ENCODE measurements at regions not wholly inside any gene's neighbourhood (a gene's known extent, or its start where the extent isn't known, plus 50 kb on each side); places are given as distances from the start of the nearest gene placed in this dataset.

DNA sequence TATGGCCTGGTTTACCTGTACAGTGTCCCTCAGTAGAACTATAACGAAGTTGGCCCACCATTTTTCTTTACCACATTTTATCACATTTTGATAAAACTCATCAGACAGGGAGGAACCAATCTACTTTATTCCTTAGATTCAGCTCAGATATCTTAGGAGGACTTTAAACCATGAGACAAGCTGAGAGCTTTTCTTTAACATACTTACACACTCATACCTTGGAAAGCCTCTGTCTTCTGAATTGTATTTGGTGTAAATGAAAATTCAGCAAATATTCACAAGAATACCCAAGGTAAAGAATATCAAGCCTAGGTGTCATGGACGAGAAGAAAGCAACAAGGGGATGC is 313.2 kb downstream of the ENC1 start:
- WGBS, 2 experiments, result 88 to 97% methylated on average over 2 of the region's 2 CpGs
- no peaks in the 10 kb centered on the region for H3K36me3 ChIP-seq (ENCODE audit: control insufficient read depth, insufficient read depth, low read length)

DNA sequence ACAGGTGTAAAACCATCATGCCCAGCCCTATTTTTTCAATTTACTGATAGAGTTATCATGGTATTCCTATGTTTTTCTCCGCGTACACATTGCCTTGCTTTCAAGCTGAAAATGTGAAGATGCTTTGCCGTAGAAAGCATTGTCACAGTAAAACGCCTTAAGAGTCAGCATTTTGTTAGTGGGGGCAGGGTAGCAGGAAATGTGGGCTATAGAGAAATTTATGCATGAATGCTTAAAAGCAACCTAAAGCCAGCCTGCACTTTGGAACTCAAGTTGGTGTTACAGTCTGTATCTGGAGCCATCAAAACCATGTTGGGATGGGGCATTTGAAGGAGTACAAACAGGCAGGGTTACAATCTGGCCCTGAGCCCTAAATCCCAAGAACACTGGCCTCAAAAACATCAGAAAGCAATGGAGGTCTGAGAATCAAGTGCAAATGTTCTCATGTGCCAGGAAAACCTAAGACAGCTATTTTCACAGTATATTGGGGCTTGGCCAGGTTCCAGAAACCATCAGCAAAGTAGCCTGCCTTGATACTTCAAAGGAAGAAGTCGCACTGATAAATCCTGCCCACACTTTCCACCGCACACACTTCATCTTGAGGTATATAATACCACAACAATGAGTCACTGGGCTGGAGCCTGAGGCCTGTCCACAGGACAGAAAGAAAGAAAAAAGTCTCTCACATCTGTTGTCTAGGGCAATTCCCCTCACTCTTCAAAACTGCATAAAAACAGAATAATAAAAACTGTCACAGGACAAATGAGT is 313.8 kb downstream of the ENC1 start:
- H3K4me3 ChIP-seq (ENCODE audit: insufficient read depth, low read depth, low read length), result no peak overlapping the region
- H3K4me1 ChIP-seq (ENCODE audit: control insufficient read depth, insufficient read depth, low read length), result no peaks in the 10 kb centered on the region
- no peaks in the 10 kb centered on the region for H3K27me3 ChIP-seq (ENCODE audit: control insufficient read depth, insufficient read depth, low read length, poor library complexity, severe bottlenecking)
- H3K9me3 ChIP-seq (ENCODE audit: control insufficient read depth, low read length), result no peaks in the 10 kb centered on the region
- 91 to 94% methylated on average over 6 of the region's 6 CpGs for WGBS, 2 experiments
- no peaks in the 10 kb centered on the region for H3K36me3 ChIP-seq (ENCODE audit: control insufficient read depth, insufficient read depth, low read length)
- no peak overlapping the region for H3K27ac ChIP-seq (ENCODE audit: insufficient read depth, low read depth, low read length, poor library complexity, severe bottlenecking)

More for the DNA sequence above, 313.2 kb downstream of the ENC1 start:
- Histone ChIP-seq H3K4me1 (ENCODE audit: control insufficient read depth, insufficient read depth, low read length) (no peaks in the 10 kb centered on the region), H3K27ac (ENCODE audit: insufficient read depth, low read depth, low read length, poor library complexity, severe bottlenecking) (no peak overlapping the region), H3K27me3 (ENCODE audit: control insufficient read depth, insufficient read depth, low read length, poor library complexity, severe bottlenecking) (no peaks in the 10 kb centered on the region), H3K9me3 (ENCODE audit: control insufficient read depth, low read length) (no peaks in the 10 kb centered on the region), H3K4me3 (ENCODE audit: insufficient read depth, low read depth, low read length) (no peak overlapping the region)

DNA sequence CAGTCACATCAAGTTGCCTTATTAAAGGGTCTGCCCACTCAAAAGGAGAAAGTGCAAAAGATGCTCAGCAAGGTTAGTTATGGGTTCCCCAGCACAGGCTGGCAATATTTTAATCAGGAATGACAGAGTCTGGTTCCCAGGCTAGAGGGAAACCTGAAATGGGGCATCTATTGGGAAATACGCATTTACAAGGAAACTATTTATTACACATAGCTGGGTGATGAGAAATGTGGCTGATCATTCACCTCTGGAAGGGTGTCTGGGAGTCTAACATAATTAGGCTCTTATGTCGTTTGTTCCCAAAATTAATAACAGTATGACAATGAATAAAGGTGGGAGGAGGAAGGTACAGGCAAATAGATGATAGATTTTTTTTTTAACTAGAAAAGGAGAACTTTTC is 314.7 kb downstream of the ENC1 start:
- no peaks in the 10 kb centered on the region for H3K4me1 ChIP-seq (ENCODE audit: control insufficient read depth, insufficient read depth, low read length)
- WGBS, 2 experiments, result 89 to 98% methylated on average over 2 of the region's 2 CpGs
- no peaks in the 10 kb centered on the region for H3K36me3 ChIP-seq (ENCODE audit: control insufficient read depth, insufficient read depth, low read length)
- no peaks in the 10 kb centered on the region for H3K27me3 ChIP-seq (ENCODE audit: control insufficient read depth, insufficient read depth, low read length, poor library complexity, severe bottlenecking)
- H3K4me3 ChIP-seq (ENCODE audit: insufficient read depth, low read depth, low read length), result no peak overlapping the region
- no peaks in the 10 kb centered on the region for H3K9me3 ChIP-seq (ENCODE audit: control insufficient read depth, low read length)
- no peak overlapping the region for H3K27ac ChIP-seq (ENCODE audit: insufficient read depth, low read depth, low read length, poor library complexity, severe bottlenecking)

DNA sequence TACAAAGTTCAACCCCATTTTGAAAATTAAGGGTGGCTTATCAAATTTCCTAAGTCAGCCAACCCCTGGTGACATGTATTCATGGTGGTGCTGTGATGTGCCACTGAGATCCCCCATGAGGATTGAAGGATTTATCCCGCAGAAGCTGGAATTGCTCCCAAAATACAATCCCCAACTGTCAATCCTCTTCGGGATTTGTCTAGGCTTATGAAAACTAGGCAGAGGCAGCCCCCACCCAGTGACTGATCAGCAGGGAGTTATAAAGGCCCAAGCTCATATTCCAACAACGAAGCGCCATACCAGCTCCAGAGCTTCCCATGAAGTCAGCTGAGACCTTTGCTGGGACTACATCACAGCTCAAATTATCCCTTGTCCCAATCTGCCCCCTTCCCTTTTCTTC is 316.0 kb downstream of the ENC1 start:
- Histone ChIP-seq H3K36me3 (ENCODE audit: control insufficient read depth, insufficient read depth, low read length) (no peaks in the 10 kb centered on the region), H3K9me3 (ENCODE audit: control insufficient read depth, low read length) (no peaks in the 10 kb centered on the region), H3K4me1 (ENCODE audit: control insufficient read depth, insufficient read depth, low read length) (no peaks in the 10 kb centered on the region), H3K4me3 (ENCODE audit: insufficient read depth, low read depth, low read length) (no peak overlapping the region), H3K27me3 (ENCODE audit: control insufficient read depth, insufficient read depth, low read length, poor library complexity, severe bottlenecking) (no peaks in the 10 kb centered on the region), H3K27ac (ENCODE audit: insufficient read depth, low read depth, low read length, poor library complexity, severe bottlenecking) (no peak overlapping the region)
- 91 to 94% methylated on average over 4 of the region's 4 CpGs for WGBS, 2 experiments

DNA sequence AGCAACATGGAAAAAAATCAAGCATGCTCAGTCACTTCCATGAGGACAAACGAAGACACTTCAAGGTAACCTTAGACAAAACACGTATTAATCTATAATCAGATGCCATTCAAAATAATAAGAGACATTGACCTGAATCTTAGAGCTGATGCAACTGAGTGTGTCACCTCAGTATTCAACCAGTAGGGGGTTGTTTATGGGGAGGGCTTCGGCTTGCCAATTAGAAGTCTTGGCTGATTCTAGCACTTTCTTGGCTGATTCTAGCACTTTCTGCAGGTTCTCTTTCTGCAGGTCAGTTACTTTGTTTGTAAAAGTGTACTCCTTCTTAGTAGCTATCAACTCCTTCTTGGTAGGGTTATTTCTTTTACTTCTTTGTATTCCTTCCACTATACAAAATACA is 317.6 kb downstream of the ENC1 start:
- H3K27ac ChIP-seq (ENCODE audit: insufficient read depth, low read depth, low read length, poor library complexity, severe bottlenecking), result no peak overlapping the region
- no peaks in the 10 kb centered on the region for H3K9me3 ChIP-seq (ENCODE audit: control insufficient read depth, low read length)
- no peak overlapping the region for H3K4me3 ChIP-seq (ENCODE audit: insufficient read depth, low read depth, low read length)
- no peaks in the 10 kb centered on the region for H3K27me3 ChIP-seq (ENCODE audit: control insufficient read depth, insufficient read depth, low read length, poor library complexity, severe bottlenecking)
- 69 to 82% methylated on average over 3 of the region's 3 CpGs for WGBS, 2 experiments
- no peaks in the 10 kb centered on the region for H3K4me1 ChIP-seq (ENCODE audit: control insufficient read depth, insufficient read depth, low read length)
- no peaks in the 10 kb centered on the region for H3K36me3 ChIP-seq (ENCODE audit: control insufficient read depth, insufficient read depth, low read length)

DNA sequence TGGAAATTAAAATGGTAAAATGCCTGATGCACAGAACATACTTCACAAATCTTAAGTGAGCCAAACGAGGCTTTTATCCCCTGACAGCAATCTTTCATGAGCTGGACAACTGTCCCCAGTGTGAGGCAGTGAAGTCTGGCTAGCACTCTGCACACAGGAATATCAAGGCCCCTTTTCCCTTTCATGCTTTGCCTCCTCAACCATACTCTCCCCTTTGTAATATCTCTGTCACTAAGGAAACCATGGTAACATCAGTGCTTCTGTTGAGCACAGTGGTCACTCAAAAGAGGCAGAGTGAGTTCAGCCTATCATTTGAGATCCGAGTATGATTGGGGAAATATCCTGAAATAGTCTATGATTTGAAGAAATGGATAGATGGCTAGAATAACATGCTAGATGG is 318.3 kb downstream of the ENC1 start:
- WGBS, 2 experiments, result 85% methylated on average over 2 of the region's 2 CpGs

GRCh38 chr5:74321326-74321725 is 319.2 kb downstream of the ENC1 start:
- H3K4me1 ChIP-seq (ENCODE audit: control insufficient read depth, insufficient read depth, low read length), result peaks cover 2% of the 10 kb centered on the region
- H3K27ac ChIP-seq (ENCODE audit: insufficient read depth, low read depth, low read length, poor library complexity, severe bottlenecking), result no peak overlapping the region
- no peaks in the 10 kb centered on the region for H3K9me3 ChIP-seq (ENCODE audit: control insufficient read depth, low read length)
- no peaks in the 10 kb centered on the region for H3K36me3 ChIP-seq (ENCODE audit: control insufficient read depth, insufficient read depth, low read length)
- H3K27me3 ChIP-seq (ENCODE audit: control insufficient read depth, insufficient read depth, low read length, poor library complexity, severe bottlenecking), result no peaks in the 10 kb centered on the region
- H3K4me3 ChIP-seq (ENCODE audit: insufficient read depth, low read depth, low read length), result no peak overlapping the region
- 92 to 95% methylated on average over 4 to 5 of the region's 5 CpGs for WGBS, 2 experiments

More for the DNA sequence above, 318.3 kb downstream of the ENC1 start:
- Histone ChIP-seq H3K27me3 (ENCODE audit: control insufficient read depth, insufficient read depth, low read length, poor library complexity, severe bottlenecking) (no peaks in the 10 kb centered on the region), H3K4me3 (ENCODE audit: insufficient read depth, low read depth, low read length) (no peak overlapping the region), H3K36me3 (ENCODE audit: control insufficient read depth, insufficient read depth, low read length) (no peaks in the 10 kb centered on the region), H3K4me1 (ENCODE audit: control insufficient read depth, insufficient read depth, low read length) (no peaks in the 10 kb centered on the region), H3K27ac (ENCODE audit: insufficient read depth, low read depth, low read length, poor library complexity, severe bottlenecking) (no peak overlapping the region), H3K9me3 (ENCODE audit: control insufficient read depth, low read length) (no peaks in the 10 kb centered on the region)

GRCh38 chr5:74320526-74320925 is 320.0 kb downstream of the ENC1 start:
- no peak overlapping the region for H3K27ac ChIP-seq (ENCODE audit: insufficient read depth, low read depth, low read length, poor library complexity, severe bottlenecking)
- WGBS, 2 experiments, result 85 to 92% methylated on average over 3 to 4 of the region's 4 CpGs
- H3K9me3 ChIP-seq (ENCODE audit: control insufficient read depth, low read length), result no peaks in the 10 kb centered on the region
- no peaks in the 10 kb centered on the region for H3K36me3 ChIP-seq (ENCODE audit: control insufficient read depth, insufficient read depth, low read length)
- no peaks in the 10 kb centered on the region for H3K27me3 ChIP-seq (ENCODE audit: control insufficient read depth, insufficient read depth, low read length, poor library complexity, severe bottlenecking)
- H3K4me3 ChIP-seq (ENCODE audit: insufficient read depth, low read depth, low read length), result no peak overlapping the region
- peaks cover 10% of the 10 kb centered on the region for H3K4me1 ChIP-seq (ENCODE audit: control insufficient read depth, insufficient read depth, low read length)

DNA sequence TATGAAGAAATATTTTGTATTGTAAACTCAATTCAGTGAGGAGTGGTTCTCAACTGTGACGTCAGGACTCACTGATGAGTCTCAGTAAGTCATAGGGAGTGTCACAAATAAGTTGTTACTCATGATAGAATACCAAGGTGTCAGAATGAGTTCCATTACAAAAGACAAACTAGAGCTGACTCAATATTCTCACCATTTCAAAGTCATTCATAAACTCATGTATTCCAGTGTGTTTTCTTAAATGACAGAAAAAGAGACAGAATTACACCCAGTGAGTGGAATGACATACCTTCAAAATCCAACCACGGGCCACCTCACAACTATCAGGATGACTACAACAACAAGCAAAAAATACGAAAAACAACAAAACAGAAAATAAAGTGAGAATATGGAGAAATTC is 321.5 kb downstream of the ENC1 start:
- no peaks in the 10 kb centered on the region for H3K27me3 ChIP-seq (ENCODE audit: control insufficient read depth, insufficient read depth, low read length, poor library complexity, severe bottlenecking)
- WGBS, 2 experiments, result 99 to 100% methylated on average over 3 of the region's 3 CpGs
- H3K36me3 ChIP-seq (ENCODE audit: control insufficient read depth, insufficient read depth, low read length), result no peaks in the 10 kb centered on the region
- no peak overlapping the region for H3K4me3 ChIP-seq (ENCODE audit: insufficient read depth, low read depth, low read length)
- H3K27ac ChIP-seq (ENCODE audit: insufficient read depth, low read depth, low read length, poor library complexity, severe bottlenecking), result no peak overlapping the region
- H3K4me1 ChIP-seq (ENCODE audit: control insufficient read depth, insufficient read depth, low read length), result peaks cover 10% of the 10 kb centered on the region
- H3K9me3 ChIP-seq (ENCODE audit: control insufficient read depth, low read length), result no peaks in the 10 kb centered on the region

- H3K27ac ChIP-seq (ENCODE audit: insufficient read depth, low read depth, low read length, poor library complexity, severe bottlenecking), result peak overlapping the region; percentile 50
- no peaks in the 10 kb centered on the region for H3K36me3 ChIP-seq (ENCODE audit: control insufficient read depth, insufficient read depth, low read length)
- H3K27me3 ChIP-seq (ENCODE audit: control insufficient read depth, insufficient read depth, low read length, poor library complexity, severe bottlenecking), result no peaks in the 10 kb centered on the region
- H3K4me3 ChIP-seq (ENCODE audit: insufficient read depth, low read depth, low read length), result no peak overlapping the region
- 73% methylated on average over 3 of the region's 3 CpGs for WGBS, 2 experiments
- H3K4me1 ChIP-seq (ENCODE audit: control insufficient read depth, insufficient read depth, low read length), result peaks cover 20% of the 10 kb centered on the region
- H3K9me3 ChIP-seq (ENCODE audit: control insufficient read depth, low read length), result no peaks in the 10 kb centered on the region
These were observed 324.4 kb downstream of the ENC1 start for GRCh38 chr5:74316064-74316603.

Measured in ectodermal cell (in vitro differentiated cells).